ENCODE measurements at regions not wholly inside any gene's neighbourhood (a gene's known extent, or its start where the extent isn't known, plus 50 kb on each side); places are given as distances from the start of the nearest gene placed in this dataset.

DNA sequence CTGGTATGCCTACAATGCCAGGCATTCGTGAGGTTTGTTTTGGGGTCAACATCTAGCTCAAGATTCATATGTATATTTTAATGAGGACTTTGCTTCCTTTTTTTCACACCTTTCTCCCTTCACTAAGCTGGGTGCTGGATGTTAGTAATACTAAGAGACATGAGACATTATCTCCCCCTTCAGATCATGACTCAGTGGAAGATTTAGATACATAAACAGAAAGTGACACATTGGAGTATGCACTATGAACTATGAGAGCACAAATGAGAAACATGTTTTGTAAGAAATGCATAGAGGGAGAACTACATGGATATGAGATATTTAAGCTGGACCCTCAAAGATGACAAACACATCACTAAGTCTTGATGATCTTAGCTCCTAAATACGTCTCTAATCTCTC is 286.3 kb downstream of the RPAP3 start:
- H3K27me3 ChIP-seq (ENCODE audit: control insufficient read depth in 4 of 4, insufficient read depth in 4 of 4, low read length in 3 of 4) = peaks cover 0 to 3% (median 0%) of the 10 kb centered on the region in 4 donors
- H3K4me3 ChIP-seq (ENCODE audit: low read depth in 1 of 3, low read length in 3 of 3) = no peak overlapping the region
- WGBS = 84% methylated on average over 2 of the region's 2 CpGs
- no peak overlapping the region for H3K9ac ChIP-seq (ENCODE audit: low read depth in 1 of 2, low read length in 2 of 2)
- TF ChIP-seq, protein P1, sequence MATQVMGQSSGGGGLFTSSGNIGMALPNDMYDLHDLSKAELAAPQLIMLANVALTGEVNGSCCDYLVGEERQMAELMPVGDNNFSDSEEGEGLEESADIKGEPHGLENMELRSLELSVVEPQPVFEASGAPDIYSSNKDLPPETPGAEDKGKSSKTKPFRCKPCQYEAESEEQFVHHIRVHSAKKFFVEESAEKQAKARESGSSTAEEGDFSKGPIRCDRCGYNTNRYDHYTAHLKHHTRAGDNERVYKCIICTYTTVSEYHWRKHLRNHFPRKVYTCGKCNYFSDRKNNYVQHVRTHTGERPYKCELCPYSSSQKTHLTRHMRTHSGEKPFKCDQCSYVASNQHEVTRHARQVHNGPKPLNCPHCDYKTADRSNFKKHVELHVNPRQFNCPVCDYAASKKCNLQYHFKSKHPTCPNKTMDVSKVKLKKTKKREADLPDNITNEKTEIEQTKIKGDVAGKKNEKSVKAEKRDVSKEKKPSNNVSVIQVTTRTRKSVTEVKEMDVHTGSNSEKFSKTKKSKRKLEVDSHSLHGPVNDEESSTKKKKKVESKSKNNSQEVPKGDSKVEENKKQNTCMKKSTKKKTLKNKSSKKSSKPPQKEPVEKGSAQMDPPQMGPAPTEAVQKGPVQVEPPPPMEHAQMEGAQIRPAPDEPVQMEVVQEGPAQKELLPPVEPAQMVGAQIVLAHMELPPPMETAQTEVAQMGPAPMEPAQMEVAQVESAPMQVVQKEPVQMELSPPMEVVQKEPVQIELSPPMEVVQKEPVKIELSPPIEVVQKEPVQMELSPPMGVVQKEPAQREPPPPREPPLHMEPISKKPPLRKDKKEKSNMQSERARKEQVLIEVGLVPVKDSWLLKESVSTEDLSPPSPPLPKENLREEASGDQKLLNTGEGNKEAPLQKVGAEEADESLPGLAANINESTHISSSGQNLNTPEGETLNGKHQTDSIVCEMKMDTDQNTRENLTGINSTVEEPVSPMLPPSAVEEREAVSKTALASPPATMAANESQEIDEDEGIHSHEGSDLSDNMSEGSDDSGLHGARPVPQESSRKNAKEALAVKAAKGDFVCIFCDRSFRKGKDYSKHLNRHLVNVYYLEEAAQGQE (IDR thresholded peaks at IDR 0.05) = no peak
- TF ChIP-seq FOXA1 (IDR thresholded peaks at IDR 0.05) = no peak
- no peak for TF ChIP-seq SP1 (IDR thresholded peaks at IDR 0.05)
- TF ChIP-seq, protein P2, sequence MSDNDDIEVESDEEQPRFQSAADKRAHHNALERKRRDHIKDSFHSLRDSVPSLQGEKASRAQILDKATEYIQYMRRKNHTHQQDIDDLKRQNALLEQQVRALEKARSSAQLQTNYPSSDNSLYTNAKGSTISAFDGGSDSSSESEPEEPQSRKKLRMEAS (IDR thresholded peaks at IDR 0.05) = no peak
- DNase-seq (ENCODE audit: low spot score) = no peak
- H3K9me3 ChIP-seq (ENCODE audit: control insufficient read depth in 4 of 4, low read length in 3 of 4) = no peaks in the 10 kb centered on the region
- no peaks in the 10 kb centered on the region for H3K36me3 ChIP-seq (ENCODE audit: control insufficient read depth in 4 of 4, insufficient read depth in 3 of 4, low read depth in 1 of 4, low read length in 3 of 4)
- H3K4me1 ChIP-seq (ENCODE audit: control insufficient read depth in 4 of 4, insufficient read depth in 4 of 4, low read length in 3 of 4) = no peaks in the 10 kb centered on the region
- H3K27ac ChIP-seq (ENCODE audit: low read depth in 1 of 2, low read length in 2 of 2) = no peak overlapping the region

GRCh38 chr12:47417955-47418354 is 287.9 kb downstream of the RPAP3 start:
- no peak overlapping the region for H3K9ac ChIP-seq (ENCODE audit: low read depth in 1 of 2, low read length in 2 of 2)
- TF ChIP-seq ATF3 (IDR thresholded peaks at IDR 0.05) = no peak
- TF ChIP-seq RAD21 (IDR thresholded peaks at IDR 0.05) = no peak
- TF ChIP-seq, protein P2 (IDR thresholded peaks at IDR 0.05) = no peak
- no peak for TF ChIP-seq FOXA2 (IDR thresholded peaks at IDR 0.05)
- no peak for TF ChIP-seq SP1 (IDR thresholded peaks at IDR 0.05)
- no peak for TF ChIP-seq FOXA1 (IDR thresholded peaks at IDR 0.05)
- TF ChIP-seq HNF4A (conservative IDR thresholded peaks at IDR 0.05) = no peak
- no peak for TF ChIP-seq NR2F2 (IDR thresholded peaks at IDR 0.05)
- no peak for TF ChIP-seq EGR1 (IDR thresholded peaks at IDR 0.05; ENCODE audit: low read depth in 2 of 2)
- TF ChIP-seq, protein P1 (IDR thresholded peaks at IDR 0.05) = no peak
- no peak for TF ChIP-seq RXRA (IDR thresholded peaks at IDR 0.05)
- no peak for TF ChIP-seq GABPA (IDR thresholded peaks at IDR 0.05 in 1 of 2, conservative IDR thresholded peaks at IDR 0.05 in 1 of 2)
- TF ChIP-seq YY1 (IDR thresholded peaks at IDR 0.05) = no peak
- no peak for TF ChIP-seq ZBTB33 (IDR thresholded peaks at IDR 0.05)
- no peak for TF ChIP-seq TAF1 (conservative IDR thresholded peaks at IDR 0.05)
- no peak for TF ChIP-seq HNF4G (IDR thresholded peaks at IDR 0.05)
- WGBS = 81% methylated on average over 1 of the region's 1 CpG

More at GRCh38 chr12:47417955-47418354, 287.9 kb downstream of the RPAP3 start:
- H3K4me3 ChIP-seq (ENCODE audit: low read depth in 1 of 3, low read length in 3 of 3) = no peak overlapping the region
- no peaks in the 10 kb centered on the region for H3K4me1 ChIP-seq (ENCODE audit: control insufficient read depth in 4 of 4, insufficient read depth in 4 of 4, low read length in 3 of 4)
- no peak overlapping the region for H3K27ac ChIP-seq (ENCODE audit: low read depth in 1 of 2, low read length in 2 of 2)
- H3K9me3 ChIP-seq (ENCODE audit: control insufficient read depth in 4 of 4, low read length in 3 of 4) = no peaks in the 10 kb centered on the region
- no peak for DNase-seq (ENCODE audit: low spot score)
- peaks cover 0 to 3% (median 0%) of the 10 kb centered on the region in 4 donors for H3K27me3 ChIP-seq (ENCODE audit: control insufficient read depth in 4 of 4, insufficient read depth in 4 of 4, low read length in 3 of 4)
- no peaks in the 10 kb centered on the region for H3K36me3 ChIP-seq (ENCODE audit: control insufficient read depth in 4 of 4, insufficient read depth in 3 of 4, low read depth in 1 of 4, low read length in 3 of 4)
